Mesenchymal stem cell (in vitro differentiated cells and primary cell): ENCODE measurements at regions not wholly inside any gene's neighbourhood (a gene's known extent, or its start where the extent isn't known, plus 50 kb on each side); places are given as distances from the start of the nearest gene placed in this dataset.

Experiments
- DNase-seq: peaks from one replicate; pipeline ENCODE4 v3.0.0-alpha.2; 2013
- H2AFZ ChIP-seq: one replicate; pipeline ENCODE4 v1.6.1; 2013; ENCODE audit warnings: low read depth, mild to moderate bottlenecking, control low read depth, inconsistent platforms, low read length, moderate library complexity
- H2AK5ac ChIP-seq: 2 replicates; pipeline ENCODE4 v1.6.1; 2013; ENCODE audit warnings: low read length, moderate library complexity, mild to moderate bottlenecking, inconsistent platforms; ENCODE audit not compliant: severe bottlenecking
- H2BK120ac ChIP-seq: one replicate; pipeline ENCODE4 v1.6.1; 2013; ENCODE audit warnings: low read depth, mild to moderate bottlenecking, inconsistent platforms, low read length, moderate library complexity
- H2BK12ac ChIP-seq, 2 experiments: one replicate each; pipeline ENCODE4 v1.6.1; 2013; ENCODE audit warnings: inconsistent platforms in 2 of 2, low read length in 2 of 2, mild to moderate bottlenecking in 2 of 2, moderate library complexity in 2 of 2, control low read depth in 1 of 2
- H2BK15ac ChIP-seq: one replicate; pipeline ENCODE4 v1.6.1; 2013; ENCODE audit warnings: mild to moderate bottlenecking, low read depth, inconsistent platforms; ENCODE audit not compliant: poor library complexity, severe bottlenecking
- H2BK5ac ChIP-seq: 2 replicates; pipeline ENCODE4 v1.6.1; 2013; ENCODE audit warnings: low read depth, mild to moderate bottlenecking, low read length, control low read depth, inconsistent platforms; ENCODE audit not compliant: poor library complexity, severe bottlenecking
- H3K14ac ChIP-seq, 2 experiments: one replicate each; pipeline ENCODE4 v1.6.1; 2013; ENCODE audit warnings: inconsistent platforms in 2 of 2, low read length in 2 of 2, control low read depth in 1 of 2, mild to moderate bottlenecking in 1 of 2, moderate library complexity in 1 of 2
- H3K18ac ChIP-seq, 2 experiments: one replicate each; pipeline ENCODE4 v1.6.1; 2013; ENCODE audit warnings: inconsistent platforms in 2 of 2, low read length in 2 of 2, control low read depth in 1 of 2, low read depth in 1 of 2, mild to moderate bottlenecking in 1 of 2
- H3K23ac ChIP-seq, 2 experiments: one replicate each; pipeline ENCODE4 v1.6.1; 2013; ENCODE audit warnings: inconsistent platforms in 2 of 2, low read length in 2 of 2, mild to moderate bottlenecking in 2 of 2, moderate library complexity in 2 of 2, control low read depth in 1 of 2
- H3K27ac ChIP-seq: 2 replicates; pipeline ENCODE4 v1.5.1; 2013; ENCODE audit warnings: mild to moderate bottlenecking, moderate library complexity, low read length, control low read depth, inconsistent platforms; ENCODE audit not compliant: poor library complexity, severe bottlenecking
- H3K27me3 ChIP-seq, 2 experiments: 2 replicates each; pipeline versions ENCODE4 v1.6.1 to v1.7.0; 2013; ENCODE audit warnings: low read length in 2 of 2, mild to moderate bottlenecking in 2 of 2, moderate library complexity in 2 of 2, control low read depth in 1 of 2, inconsistent platforms in 1 of 2; ENCODE audit not compliant: control insufficient read depth in 1 of 2, insufficient read depth in 1 of 2
- H3K36me3 ChIP-seq, 2 experiments: 2 replicates each; pipeline versions ENCODE4 v1.6.1 to v1.7.0; 2013; ENCODE audit warnings: low read length in 2 of 2, control low read depth in 1 of 2, inconsistent platforms in 1 of 2, low read depth in 1 of 2, mild to moderate bottlenecking in 1 of 2; ENCODE audit not compliant: insufficient read depth in 2 of 2, control insufficient read depth in 1 of 2
- H3K4ac ChIP-seq, 2 experiments: one replicate each; pipeline ENCODE4 v1.6.1; 2013; ENCODE audit warnings: inconsistent platforms in 2 of 2, low read length in 2 of 2, mild to moderate bottlenecking in 2 of 2, moderate library complexity in 2 of 2, control low read depth in 1 of 2, low read depth in 1 of 2
- H3K4me1 ChIP-seq: 2 replicates; pipeline ENCODE4 v1.6.1; 2013; ENCODE audit warnings: low read depth, low read length, control low read depth; ENCODE audit not compliant: control insufficient read depth, insufficient read depth
- H3K4me2 ChIP-seq: 2 replicates; pipeline ENCODE4 v1.6.1; 2013; ENCODE audit warnings: low read length, mild to moderate bottlenecking, inconsistent platforms; ENCODE audit not compliant: poor library complexity, severe bottlenecking
- H3K4me3 ChIP-seq, 2 experiments: 2 replicates each; pipeline versions ENCODE4 v1.5.1 to v1.7.0; 2013; ENCODE audit warnings: low read length in 2 of 2, mild to moderate bottlenecking in 2 of 2, control low read depth in 1 of 2, low read depth in 1 of 2; ENCODE audit not compliant: insufficient read depth in 1 of 2
- H3K79me1 ChIP-seq: replicated peaks from 2 replicates; pipeline ENCODE4 v1.6.1; 2013; ENCODE audit warnings: mild to moderate bottlenecking, control low read depth, low read length, inconsistent platforms; ENCODE audit not compliant: poor library complexity, severe bottlenecking
- H3K9ac ChIP-seq: 2 replicates; pipeline ENCODE4 v1.7.0; 2013; ENCODE audit warnings: mild to moderate bottlenecking, low read length, moderate library complexity
- H3K9me3 ChIP-seq: 2 replicates; pipeline ENCODE4 v1.7.0; 2013; ENCODE audit warnings: mild to moderate bottlenecking, low read length; ENCODE audit not compliant: control insufficient read depth
- H4K8ac ChIP-seq: one replicate; pipeline ENCODE4 v1.6.1; 2013; ENCODE audit warnings: inconsistent platforms, mild to moderate bottlenecking, low read length, moderate library complexity
- H4K91ac ChIP-seq: one replicate; pipeline ENCODE4 v1.6.1; 2013; ENCODE audit warnings: mild to moderate bottlenecking, low read length, inconsistent platforms
- WGBS: methylation state at CpG from one replicate; pipeline ENCODE4 v1.1.7; 2013; ENCODE audit warnings: mixed read lengths; 5-methylcytosine and 5-hydroxymethylcytosine counted together

GRCh38 chr15:62578960-62579359, 413.9 kb upstream of the C2CD4B start:
- H3K18ac ChIP-seq, result no peak overlapping the region
- no peak overlapping the region for H3K27ac ChIP-seq
- 96% methylated on average over 1 of the region's 1 CpG for WGBS
- H3K79me1 ChIP-seq, result peaks cover 7% of the 10 kb centered on the region
- no peak overlapping the region for H2BK15ac ChIP-seq
- H3K4me1 ChIP-seq, result no peaks in the 10 kb centered on the region
- no peak overlapping the region for H2BK120ac ChIP-seq
- no peak overlapping the region for H3K14ac ChIP-seq
- no peaks in the 10 kb centered on the region for H3K9me3 ChIP-seq
- H2AK5ac ChIP-seq, result no peak overlapping the region
- no peak overlapping the region for H3K23ac ChIP-seq
- no peak overlapping the region for H2AFZ ChIP-seq
- no peak overlapping the region for H2BK12ac ChIP-seq
- H4K8ac ChIP-seq, result no peak overlapping the region
- H3K27me3 ChIP-seq, result no peaks in the 10 kb centered on the region
- H3K4ac ChIP-seq, result no peak overlapping the region
- H3K9ac ChIP-seq, result no peak overlapping the region
- no peak for DNase-seq
- H2BK5ac ChIP-seq, result no peak overlapping the region
- H3K36me3 ChIP-seq, result peaks cover 0 to 3% of the 10 kb centered on the region in 2 experiments
- no peak overlapping the region for H3K4me2 ChIP-seq
- no peak overlapping the region for H4K91ac ChIP-seq
- no peak overlapping the region for H3K4me3 ChIP-seq

GRCh38 chr15:62579842-62580241, 414.8 kb upstream of the C2CD4B start:
- WGBS, result 94% methylated on average over 4 of the region's 5 CpGs

GRCh38 chr15:62582580-62582979, 417.5 kb upstream of the C2CD4B start:
- H3K4me3 ChIP-seq, result no peak overlapping the region
- no peak overlapping the region for H3K9ac ChIP-seq
- H3K18ac ChIP-seq, result no peak overlapping the region
- no peak overlapping the region for H2BK5ac ChIP-seq
- no peak overlapping the region for H3K23ac ChIP-seq
- peaks cover 0 to 3% of the 10 kb centered on the region in 2 experiments for H3K36me3 ChIP-seq
- no peak overlapping the region for H2BK12ac ChIP-seq
- H4K91ac ChIP-seq, result no peak overlapping the region
- H3K4ac ChIP-seq, result no peak overlapping the region
- 94% methylated on average over 2 of the region's 2 CpGs for WGBS
- no peak overlapping the region for H2AK5ac ChIP-seq
- peaks cover 12% of the 10 kb centered on the region for H3K79me1 ChIP-seq
- no peak overlapping the region for H4K8ac ChIP-seq
- no peaks in the 10 kb centered on the region for H3K4me1 ChIP-seq
- H2BK15ac ChIP-seq, result no peak overlapping the region
- H3K9me3 ChIP-seq, result no peaks in the 10 kb centered on the region
- H3K27me3 ChIP-seq, result peaks cover 0 to 6% of the 10 kb centered on the region in 2 experiments
- no peak overlapping the region for H3K14ac ChIP-seq
- H2AFZ ChIP-seq, result no peak overlapping the region
- H2BK120ac ChIP-seq, result no peak overlapping the region
- H3K27ac ChIP-seq, result no peak overlapping the region
- DNase-seq, result no peak
- no peak overlapping the region for H3K4me2 ChIP-seq

More at GRCh38 chr15:62579842-62580241, 414.8 kb upstream of the C2CD4B start:
- no peak for DNase-seq
- H3K23ac ChIP-seq, result no peak overlapping the region
- peaks cover 0 to under 1% of the 10 kb centered on the region in 2 experiments for H3K27me3 ChIP-seq
- no peak overlapping the region for H2BK120ac ChIP-seq
- H3K4me3 ChIP-seq, result no peak overlapping the region
- H3K27ac ChIP-seq, result no peak overlapping the region
- no peak overlapping the region for H3K18ac ChIP-seq
- no peak overlapping the region for H2BK5ac ChIP-seq
- no peaks in the 10 kb centered on the region for H3K9me3 ChIP-seq
- no peak overlapping the region for H3K4ac ChIP-seq
- no peak overlapping the region for H2AFZ ChIP-seq
- no peak overlapping the region for H2AK5ac ChIP-seq
- no peak overlapping the region for H2BK12ac ChIP-seq
- peaks cover 0 to 3% of the 10 kb centered on the region in 2 experiments for H3K36me3 ChIP-seq
- H3K4me2 ChIP-seq, result no peak overlapping the region
- no peak overlapping the region for H3K14ac ChIP-seq
- H4K8ac ChIP-seq, result no peak overlapping the region
- H3K79me1 ChIP-seq, result peaks cover 10% of the 10 kb centered on the region
- H2BK15ac ChIP-seq, result no peak overlapping the region
- no peaks in the 10 kb centered on the region for H3K4me1 ChIP-seq
- no peak overlapping the region for H3K9ac ChIP-seq
- no peak overlapping the region for H4K91ac ChIP-seq

- 92% methylated on average over 5 of the region's 7 CpGs for WGBS
- no peak overlapping the region for H4K91ac ChIP-seq
These were observed 419.5 kb upstream of the C2CD4B start for GRCh38 chr15:62584301-62585235.

More at GRCh38 chr15:62584301-62585235, 419.5 kb upstream of the C2CD4B start:
- H3K4me2 ChIP-seq, result no peak overlapping the region
- no peaks in the 10 kb centered on the region for H3K9me3 ChIP-seq
- H3K36me3 ChIP-seq, result peaks cover 0 to 3% of the 10 kb centered on the region in 2 experiments
- no peak overlapping the region for H2BK15ac ChIP-seq
- H4K8ac ChIP-seq, result no peak overlapping the region
- no peak overlapping the region for H2AK5ac ChIP-seq
- no peak for DNase-seq
- H2BK12ac ChIP-seq, result no peak overlapping the region
- H2BK5ac ChIP-seq, result no peak overlapping the region
- H3K9ac ChIP-seq, result no peak overlapping the region
- H3K79me1 ChIP-seq, result peaks cover 8% of the 10 kb centered on the region
- peaks cover 0 to 6% of the 10 kb centered on the region in 2 experiments for H3K27me3 ChIP-seq
- no peak overlapping the region for H3K18ac ChIP-seq
- H3K4ac ChIP-seq, result no peak overlapping the region
- H3K4me3 ChIP-seq, result no peak overlapping the region
- no peak overlapping the region for H3K27ac ChIP-seq
- H3K4me1 ChIP-seq, result no peaks in the 10 kb centered on the region
- no peak overlapping the region for H3K23ac ChIP-seq
- no peak overlapping the region for H3K14ac ChIP-seq
- H2AFZ ChIP-seq, result no peak overlapping the region
- H2BK120ac ChIP-seq, result no peak overlapping the region
